NCI-H2029 treated with DMSO at 0.1 percent for 48 hours (cell line): ENCODE measurements at regions not wholly inside any gene's neighbourhood (a gene's known extent, or its start where the extent isn't known, plus 50 kb on each side); places are given as distances from the start of the nearest gene placed in this dataset.
A peak's percentile ranks its signal among the peaks of the same experiment; 100 is the strongest.
"Not testable (repeated sequence)": the region's sequence is repeated elsewhere in the genome, so short reads cannot be mapped to it uniquely, and the experiment has no call there.

ENCODE experiments used
- DNase-seq: peaks from one replicate; lab custom pipeline; 2025; lab: John Stamatoyannopoulos, UW

DNA sequence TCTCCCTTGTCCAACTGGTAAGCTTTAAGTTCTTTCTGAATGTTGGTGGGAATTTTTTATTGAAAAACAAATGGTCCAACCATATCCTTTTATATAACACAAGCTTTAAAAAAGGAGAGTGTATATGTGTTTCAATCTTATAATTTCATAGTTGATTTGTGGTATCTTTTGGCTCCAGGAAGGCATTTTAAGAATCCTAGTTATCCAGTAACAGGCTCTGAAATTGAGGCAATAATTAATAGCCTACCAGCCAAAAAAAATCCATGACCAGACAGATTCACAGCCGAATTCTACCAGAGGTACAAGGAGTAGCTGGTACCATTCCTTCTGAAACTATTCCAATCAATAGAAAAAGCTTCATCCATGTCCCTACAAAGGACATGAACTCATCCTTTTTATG is 141.6 kb downstream of the FZD1 start:
- not testable (repeated sequence) for DNase-seq

DNA sequence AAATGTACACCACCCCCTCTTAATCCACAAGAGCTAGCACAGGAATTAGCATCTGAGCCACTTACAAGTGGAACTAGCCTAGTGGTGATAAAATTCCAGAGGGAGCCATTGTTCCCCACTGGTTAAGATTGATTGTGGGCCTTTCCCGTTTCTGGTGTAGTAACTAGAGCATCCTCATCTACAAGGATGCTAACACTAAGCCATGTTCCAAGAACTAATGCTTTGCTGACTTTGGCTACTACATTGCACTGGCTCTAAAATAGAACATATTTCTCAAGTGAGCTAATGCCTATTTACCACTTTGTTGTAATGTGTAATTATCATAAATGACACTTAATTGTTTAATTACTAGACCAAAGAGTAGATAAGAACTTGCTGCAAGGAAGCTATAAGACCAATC is 143.7 kb downstream of the FZD1 start:
- no peak for DNase-seq

DNA sequence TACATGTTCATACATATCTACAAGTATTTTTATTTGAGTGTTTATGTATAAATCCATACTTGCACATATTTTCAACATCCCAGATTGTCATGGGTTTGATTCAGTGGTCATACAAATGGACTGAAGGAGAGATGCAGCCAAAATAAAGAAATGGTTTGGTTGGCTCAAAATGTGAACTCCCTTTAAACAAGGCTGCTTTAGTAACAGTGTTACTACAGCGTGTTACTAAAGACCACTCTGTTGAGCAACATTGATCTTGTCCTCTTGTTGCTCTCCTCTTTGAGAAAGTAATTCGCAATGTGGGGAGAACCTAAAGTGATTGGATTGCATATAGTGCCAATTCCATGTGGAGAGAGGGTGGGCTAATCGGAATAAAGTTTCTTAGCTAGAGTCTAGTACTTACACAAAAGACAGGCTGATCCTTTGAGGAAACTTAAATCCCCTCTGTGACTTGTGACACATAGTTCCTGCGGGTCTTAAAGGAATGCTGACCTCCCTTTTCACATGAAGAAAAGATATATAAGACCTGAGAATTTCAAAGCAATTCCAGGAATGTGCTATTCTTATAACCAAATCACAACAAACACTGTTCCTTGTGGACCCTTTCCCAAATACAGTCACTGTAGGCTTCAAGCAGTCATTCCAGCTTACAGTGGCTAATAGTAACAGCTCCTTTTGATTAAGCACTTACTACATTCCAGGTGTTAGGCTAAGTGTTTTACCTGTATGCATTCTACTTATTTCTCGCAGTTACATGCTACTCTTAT is 144.3 kb downstream of the FZD1 start:
- DNase-seq, result no peak

DNA sequence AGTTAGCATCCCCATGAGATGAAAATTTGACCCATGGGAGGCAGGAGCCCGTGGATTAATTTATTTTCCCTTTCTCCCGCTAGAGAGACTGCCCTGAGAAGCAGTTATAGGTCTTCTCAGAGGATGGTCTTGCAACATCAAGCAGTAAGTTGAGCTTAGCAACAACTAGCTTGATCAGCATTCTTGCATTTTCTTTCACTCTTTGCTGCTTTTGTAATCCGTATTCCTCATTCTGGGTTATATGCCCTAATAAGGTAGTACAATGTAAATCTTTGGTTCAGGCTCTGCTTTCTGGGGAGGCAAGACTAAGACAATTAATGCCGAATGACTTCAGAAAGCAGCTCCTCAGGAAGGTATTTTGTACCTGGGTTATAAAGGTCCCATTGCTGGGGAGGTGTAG is 146.8 kb downstream of the FZD1 start:
- no peak for DNase-seq

DNA sequence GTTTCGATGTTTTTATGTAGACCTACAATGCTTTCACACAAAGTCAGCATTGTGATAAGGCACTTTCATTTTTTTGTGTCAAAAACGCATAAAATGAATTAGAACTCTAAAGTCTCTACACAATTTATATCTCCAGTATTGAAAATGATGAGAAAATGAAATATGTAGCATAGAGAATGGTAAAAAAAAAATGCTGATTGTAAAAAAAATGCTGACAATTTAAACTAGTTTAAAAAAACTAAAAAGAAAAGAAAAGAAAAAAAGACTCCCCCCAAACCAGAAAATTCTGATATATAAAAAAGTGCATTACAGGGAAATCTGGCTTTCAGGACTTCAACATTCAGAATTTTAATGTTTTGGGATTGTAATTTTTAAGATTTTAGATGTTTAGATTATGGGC is 148.1 kb downstream of the FZD1 start:
- no peak for DNase-seq

DNA sequence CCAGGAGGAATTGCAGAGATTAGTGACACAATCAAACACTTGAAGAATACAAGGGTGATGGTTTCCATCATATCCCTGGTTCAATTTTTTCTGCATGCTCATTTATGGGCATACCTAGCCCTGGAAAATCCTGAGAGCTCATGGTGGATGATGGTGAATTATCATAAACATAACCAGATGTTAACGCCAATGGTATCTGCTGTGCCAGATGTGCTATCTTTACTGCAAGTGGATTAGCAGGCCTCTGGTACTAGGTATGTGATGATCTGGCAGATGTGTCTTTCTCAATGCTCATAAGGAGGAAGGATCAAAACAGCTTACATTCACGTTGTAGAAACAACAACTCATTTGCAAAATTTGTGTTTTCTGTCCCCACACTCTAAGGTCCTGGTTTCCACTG is 150.5 kb downstream of the FZD1 start:
- DNase-seq, result no peak

DNA sequence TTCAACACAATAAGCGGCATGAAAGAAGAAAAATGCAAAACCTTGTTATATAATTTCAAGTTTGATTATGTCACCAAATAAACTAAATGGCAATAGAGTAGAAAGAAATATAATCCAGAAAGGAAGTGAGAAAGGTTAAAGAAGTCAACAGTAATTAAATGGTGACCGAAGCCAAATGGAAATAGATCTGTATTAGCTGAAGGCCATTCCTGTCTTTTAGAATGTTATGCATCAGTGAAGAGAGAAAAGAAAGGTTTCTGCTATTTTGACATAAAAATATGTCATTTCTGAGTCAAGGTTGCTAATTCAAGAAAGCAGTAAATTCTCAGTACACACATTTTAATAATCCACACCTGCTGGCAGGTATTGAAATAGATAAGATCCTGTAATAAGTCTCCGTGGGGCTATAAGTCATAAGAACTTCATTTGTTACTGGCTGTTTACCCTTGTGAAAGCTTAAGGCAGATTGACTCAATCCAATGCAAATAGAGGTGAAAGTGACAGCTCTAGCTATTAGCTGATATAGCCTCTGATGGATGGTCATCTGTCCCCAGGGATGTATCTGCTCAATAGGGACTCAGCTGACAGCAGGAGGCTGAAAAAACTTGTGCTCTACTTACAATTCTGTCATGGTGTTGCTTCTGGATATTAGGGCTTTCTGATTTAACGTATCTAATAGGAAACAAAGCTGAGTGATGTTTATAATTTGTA is 152.1 kb downstream of the FZD1 start:
- DNase-seq, result no peak

DNA sequence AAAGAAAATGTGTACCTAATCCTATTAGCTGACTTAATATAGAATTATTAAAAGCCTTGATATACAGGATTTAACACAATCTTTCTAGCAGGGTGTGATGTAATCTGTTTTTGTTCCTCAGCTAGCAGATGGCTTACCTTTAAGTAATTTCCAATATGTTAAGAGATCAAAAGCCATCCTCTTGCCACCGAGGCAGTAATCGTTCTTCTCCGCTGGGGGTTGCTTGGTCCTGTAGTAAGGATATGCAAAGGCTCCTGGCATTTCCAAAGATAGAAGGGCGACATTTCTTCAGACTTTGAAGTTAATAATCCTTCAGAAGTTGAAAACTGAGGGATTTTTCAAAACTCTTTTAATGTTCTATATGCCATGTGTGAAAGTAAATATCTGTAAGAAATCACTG is 156.4 kb downstream of the FZD1 start:
- DNase-seq, result no peak

DNA sequence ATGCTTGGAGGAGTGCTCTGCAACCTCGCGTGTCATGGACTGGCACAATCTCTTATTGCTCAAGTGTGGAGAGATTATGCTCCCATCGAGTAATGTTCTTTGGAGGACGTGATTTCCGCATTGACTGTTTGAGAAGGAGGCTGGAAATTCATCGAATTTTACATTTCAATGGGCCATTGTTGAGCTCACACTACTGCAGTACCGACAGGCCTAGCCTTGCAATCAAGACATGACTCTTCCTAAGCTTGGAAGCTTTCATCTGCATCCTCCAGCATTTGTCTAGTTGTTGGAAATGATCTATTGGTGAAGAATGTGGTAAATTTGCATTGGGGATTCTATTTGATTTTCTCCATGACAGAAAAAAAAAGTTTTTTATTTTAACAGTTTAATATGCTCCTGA is 156.8 kb downstream of the FZD1 start:
- DNase-seq, result no peak

DNA sequence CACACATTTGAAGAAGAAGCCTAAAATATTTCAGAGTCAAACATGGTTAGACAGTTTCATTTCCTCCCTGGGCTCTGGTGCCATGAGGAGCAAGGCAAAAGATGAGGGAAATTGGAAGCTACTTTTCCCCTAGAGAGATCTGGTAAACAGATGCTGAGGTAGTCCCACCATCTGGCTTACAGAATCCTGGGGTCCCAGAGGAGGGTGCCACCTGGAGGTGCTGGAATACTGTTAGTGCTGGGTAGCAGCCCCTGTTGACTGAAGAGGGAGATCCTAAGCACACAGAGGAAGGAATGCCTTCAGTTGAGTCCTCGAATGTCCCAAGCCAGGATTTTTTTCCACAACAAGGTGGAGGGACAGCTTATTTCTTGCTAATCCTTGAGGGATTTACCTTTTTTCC is 160.1 kb downstream of the FZD1 start:
- no peak for DNase-seq

DNA sequence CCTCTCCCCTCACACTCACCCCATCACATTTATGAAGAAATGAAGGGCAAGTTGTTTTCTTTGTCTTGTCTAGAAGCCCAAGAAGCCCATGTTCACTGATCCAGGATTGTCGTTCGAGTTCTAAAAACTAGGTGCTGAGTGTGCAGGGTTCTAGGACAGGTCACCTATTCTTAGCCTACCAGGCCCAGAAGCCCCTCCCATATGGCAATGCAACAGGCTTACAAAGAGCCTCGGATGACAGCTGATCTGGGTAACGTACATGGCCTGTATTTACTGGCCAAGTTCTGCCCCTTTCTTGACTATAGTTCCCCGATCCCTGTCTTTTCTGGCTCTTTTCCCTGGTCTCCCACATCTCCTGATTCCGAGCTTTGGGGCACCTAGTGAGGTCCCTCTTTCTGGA is 160.9 kb downstream of the FZD1 start:
- no peak for DNase-seq

DNA sequence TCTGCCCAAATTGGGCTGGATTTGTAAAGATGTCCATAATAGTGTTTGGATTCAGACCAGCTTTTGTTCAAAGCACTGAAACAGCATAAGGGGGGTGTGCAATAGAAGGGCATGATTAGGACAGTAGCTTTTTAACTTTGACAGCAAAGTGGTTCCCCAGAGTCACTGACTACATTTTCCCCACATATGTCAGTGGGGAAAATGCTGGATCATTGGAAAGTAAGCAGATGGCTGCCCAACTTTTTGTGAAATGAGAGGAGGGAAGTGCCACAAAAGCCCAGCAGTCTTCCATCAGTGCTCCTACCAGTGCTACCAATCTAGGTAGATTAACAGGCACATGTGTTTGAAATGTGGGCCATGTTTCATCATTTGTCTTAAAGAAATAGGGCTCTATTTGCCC is 162.8 kb downstream of the FZD1 start:
- DNase-seq, result no peak

DNA sequence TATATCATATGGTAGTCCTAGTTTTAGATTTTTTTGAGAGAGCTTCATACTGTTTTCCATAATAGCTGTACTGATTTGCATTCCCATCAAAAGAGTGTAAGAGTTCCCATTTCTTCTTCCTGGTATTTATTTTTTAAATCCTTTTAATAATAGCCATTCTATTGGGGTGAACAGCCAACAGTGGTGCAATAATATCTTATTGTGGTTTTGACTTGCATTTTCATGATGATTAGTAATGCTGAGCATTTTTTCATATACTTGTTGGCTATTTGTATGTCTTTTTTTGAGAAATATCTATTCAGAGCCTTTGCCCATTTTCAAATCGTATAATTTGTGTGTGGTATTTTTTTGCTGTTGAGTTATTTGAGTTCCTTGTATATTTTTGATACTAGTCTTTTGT is 167.4 kb downstream of the FZD1 start:
- no peak for DNase-seq

DNA sequence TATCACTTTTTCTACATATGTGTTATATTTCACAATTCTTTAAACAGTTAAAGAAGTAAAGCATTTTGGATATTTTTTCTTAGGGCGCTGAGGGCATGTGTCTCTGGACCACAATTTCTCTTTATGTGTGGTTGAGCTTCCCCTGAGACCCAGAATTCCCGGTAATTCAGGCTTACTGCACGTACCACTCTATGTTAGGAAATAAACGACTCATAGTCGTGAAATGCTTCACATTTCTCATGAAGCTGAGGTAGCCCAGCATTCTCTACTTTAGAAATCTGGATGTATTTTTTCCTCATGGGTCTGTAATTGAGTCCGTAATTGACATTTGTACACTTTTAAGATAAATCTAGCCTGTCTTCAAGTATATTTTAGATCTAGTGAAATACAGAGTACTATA is 170.6 kb downstream of the FZD1 start:
- no peak for DNase-seq

DNA sequence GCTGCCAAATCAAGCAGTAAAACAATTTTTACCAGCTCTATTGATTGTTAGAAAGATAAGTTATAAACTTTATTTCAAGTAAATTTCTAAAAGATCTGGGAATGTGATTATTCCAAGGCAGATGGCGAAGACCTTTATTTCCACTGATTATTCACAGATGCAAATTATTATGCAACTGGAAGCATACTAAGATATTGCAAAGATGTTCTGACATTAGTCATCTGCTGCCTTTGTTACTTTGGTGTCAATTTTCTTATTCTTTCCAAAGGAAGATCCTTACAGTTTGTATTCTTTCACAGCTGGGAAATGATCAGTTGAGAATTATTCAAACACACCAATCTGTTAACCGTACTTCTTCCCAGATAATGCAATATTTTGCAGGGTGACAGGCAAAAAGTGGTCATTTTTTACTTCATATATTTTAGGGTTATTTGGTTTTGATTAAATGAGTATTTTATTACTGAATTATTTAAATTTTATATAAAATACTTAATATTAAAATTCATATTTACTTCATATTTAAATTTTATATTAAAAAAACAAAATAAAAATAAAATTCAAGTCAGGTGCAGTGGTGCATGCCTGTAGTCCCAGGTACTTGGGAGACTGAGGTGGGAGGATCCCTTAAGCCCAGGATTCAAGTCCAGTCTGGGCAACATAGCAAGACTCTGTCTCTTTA is 171.3 kb downstream of the FZD1 start:
- DNase-seq, result no peak

DNA sequence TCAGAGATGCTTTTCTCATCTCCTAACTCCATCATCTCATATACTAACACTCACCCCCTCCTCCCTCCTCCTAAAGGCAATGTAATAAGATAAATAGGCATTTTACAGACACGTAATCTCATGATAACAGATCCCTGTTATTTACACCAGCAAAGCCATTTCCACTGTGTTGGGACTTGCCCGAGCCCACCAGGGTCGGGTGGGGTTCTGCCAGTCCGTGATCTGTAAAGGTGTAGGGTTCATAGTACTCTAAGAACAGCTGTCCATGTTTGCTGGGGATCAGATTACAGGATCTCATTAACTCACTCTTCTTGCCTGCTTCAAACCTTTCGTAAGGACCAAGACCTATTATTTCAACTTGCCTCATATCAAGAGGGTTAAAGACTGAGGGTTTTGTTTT is 172.4 kb downstream of the FZD1 start:
- peak; percentile 83 for DNase-seq

DNA sequence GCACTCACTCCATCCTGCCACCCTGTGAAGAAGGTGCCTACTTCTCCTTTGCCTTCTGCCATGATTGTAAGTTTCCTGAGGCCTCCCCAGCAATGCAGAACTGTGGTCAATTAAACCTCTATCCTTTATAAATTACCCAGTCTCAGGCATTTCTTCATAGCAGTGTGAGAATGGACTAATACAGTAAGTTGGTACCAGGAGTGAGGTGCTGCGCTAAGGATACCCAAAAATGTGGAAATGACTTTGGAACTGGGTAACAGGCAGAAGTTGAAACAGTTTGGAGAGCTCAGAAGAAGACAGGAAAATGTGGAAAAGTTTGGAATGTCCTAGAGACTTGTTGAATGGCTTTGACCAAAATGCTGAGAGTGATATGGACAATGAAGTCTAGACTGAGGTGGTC is 176.0 kb downstream of the FZD1 start:
- DNase-seq, result not testable (repeated sequence)

DNA sequence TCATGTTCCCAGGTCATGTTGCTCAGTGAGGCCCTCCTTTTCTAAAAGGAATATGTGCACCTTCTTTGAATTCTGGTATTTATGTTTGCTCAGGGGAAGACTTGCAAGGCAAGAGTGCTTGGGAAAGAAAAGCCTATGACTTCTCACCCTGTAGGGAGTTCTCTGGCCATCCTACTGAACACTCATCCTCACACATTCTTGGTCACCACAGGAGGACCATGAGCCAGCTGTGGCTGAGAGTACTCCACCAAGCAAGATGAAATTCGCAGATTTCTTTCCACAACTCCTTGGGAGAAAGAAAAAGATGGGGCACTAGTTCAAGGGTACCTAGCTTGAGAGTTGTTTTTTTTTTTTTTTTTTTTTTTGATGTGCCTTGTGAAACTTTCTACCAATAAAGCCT is 179.6 kb downstream of the FZD1 start:
- DNase-seq, result no peak

DNA sequence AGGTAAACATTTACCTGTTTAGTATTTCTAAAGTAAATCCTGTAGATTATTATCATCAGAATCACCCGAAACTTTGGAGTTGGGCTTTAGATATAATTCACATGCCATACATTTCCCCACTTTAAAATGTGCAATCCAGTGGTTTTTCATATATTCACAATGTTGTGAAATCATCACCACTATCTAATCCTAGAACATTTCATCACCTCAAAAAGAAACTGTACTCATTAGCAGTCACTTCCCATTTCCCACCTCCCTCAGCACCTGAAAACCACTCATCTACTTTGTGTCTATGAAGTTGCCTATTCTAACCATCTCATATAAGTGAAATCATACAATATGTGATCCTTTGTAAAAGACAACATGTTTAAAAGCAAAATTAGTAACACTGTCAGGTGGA is 182.6 kb downstream of the FZD1 start:
- DNase-seq, result no peak

DNA sequence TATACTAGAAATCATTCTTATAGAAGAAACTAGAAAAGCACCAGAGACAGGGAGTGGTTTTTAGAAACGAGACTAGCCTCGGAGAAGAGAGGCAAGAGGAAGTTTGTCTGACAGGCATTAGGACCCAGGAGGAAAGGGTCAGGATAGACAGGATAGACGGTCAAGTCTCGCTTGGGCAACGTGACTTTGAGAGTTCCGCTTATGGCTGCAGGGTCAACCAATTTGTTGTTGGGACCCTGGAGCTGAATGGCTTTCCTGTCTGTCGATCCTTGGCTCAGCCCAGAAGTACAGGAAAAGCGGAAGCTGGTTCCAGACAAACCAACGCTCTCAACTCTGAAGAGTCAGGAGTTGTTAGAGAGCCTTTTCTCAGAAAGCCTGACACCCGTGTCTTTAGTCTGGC is 191.2 kb downstream of the FZD1 start:
- no peak for DNase-seq

DNA sequence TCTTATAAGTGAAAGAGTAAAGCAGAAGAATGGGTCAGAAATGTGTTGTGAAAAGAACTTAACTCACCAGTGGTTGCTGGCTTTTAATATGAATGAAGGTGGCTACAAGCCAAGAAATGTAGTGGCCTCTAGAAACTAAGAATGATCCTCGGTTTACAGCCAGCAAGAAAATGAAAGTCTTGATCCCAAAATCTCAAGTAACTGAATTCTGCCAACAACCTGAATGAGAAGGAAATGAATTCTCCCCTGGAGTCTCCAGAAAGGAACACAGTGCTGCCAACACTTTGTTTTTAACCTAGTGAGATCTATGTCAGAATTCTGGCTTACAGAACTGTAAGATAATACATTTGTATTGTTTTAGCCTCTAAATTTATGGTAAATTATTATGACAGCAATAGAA is 193.0 kb downstream of the FZD1 start:
- no peak for DNase-seq

DNA sequence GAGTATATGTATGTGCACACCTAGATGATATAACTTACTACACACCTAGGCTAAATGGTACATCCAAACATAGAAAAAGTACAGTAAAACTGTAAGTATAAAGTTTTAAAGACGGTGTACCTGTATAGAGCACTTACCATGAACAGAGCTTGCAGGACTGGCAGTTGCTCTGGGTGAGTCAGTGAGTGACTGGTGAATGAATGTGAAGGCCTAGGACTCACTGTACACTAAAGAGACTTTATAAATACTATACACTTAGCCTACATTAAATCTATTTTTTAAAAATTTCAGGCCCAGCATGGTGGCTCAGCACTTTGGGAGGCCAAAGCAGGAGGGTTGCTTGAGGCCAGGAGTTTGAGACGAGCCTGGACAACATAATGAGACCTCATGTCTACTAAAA is 195.3 kb downstream of the FZD1 start:
- no peak for DNase-seq

DNA sequence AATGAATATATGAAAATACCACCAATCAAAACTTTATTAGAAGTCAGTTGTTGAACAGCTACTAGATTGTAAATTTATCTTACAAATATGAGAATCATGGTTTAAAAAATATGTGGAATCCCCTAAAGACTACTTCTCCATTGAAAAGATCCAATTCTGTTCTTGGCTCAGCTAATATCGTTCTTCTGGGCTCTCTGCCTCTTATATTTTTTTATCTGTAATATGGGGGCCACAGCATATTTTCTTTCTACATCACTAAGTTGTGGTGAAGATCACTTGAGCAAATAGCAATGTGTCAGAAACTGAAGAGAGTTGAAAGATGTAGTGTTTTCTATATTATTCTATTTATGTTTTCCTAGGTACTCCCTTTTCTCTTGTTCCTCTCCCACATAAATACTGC is 198.1 kb downstream of the FZD1 start:
- DNase-seq, result no peak
